Hematopoietic multipotent progenitor cell (in vitro differentiated cells): ENCODE measurements at regions not wholly inside any gene's neighbourhood (a gene's known extent, or its start where the extent isn't known, plus 50 kb on each side); places are given as distances from the start of the nearest gene placed in this dataset.

Experiments
- DNase-seq, 3 donors: peaks; one replicate each; pipeline ENCODE4 v3.0.0-alpha.2; 2011 to 2015; ENCODE audit warnings: low read depth in 2 of 3, low spot score in 2 of 3

GRCh38 chr20:40191573-40191972 lies 497.5 kb downstream of the MAFB start:
- DNase-seq: no peak

DNA sequence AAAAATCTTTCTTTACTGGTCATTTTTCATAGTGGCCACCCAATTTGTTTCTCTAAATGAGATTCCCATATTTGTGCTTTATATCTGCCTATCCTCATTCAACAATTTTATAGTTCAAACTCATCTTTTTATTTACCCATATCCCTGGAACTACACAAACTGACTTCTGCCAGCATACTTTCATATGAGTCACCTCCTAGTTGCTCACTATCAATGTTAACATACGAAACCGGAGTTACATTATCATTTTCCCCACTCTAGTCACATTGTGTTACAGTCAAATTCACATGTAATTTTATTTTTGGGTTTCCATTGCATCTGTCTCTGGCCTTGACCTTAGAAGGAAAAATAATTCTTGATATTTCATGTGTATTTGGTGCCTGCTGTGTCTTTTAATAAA lies 499.4 kb downstream of the MAFB start:
- no peak for DNase-seq

DNA sequence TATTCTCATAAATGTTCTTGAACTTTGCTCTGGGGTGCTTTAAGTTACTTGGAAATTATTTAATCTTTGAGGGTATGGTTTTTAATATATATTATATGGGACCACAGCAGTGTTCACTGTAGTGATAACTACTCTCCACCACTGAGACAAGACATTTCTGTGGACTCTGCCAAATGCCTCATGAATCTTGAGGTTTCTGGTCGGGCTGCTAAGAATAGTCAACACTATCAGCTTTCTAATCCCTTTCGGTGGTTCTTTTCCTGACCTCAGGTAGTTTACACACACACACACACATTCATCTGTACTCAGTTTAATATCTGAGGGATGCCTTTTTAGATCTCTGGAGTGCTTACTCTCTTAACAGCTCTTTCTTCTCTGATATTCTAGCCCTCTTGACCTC lies 500.7 kb downstream of the MAFB start:
- no peak for DNase-seq

- DNase-seq: no peak
These were observed 502.2 kb downstream of the MAFB start for GRCh38 chr20:40186826-40187225.

DNA sequence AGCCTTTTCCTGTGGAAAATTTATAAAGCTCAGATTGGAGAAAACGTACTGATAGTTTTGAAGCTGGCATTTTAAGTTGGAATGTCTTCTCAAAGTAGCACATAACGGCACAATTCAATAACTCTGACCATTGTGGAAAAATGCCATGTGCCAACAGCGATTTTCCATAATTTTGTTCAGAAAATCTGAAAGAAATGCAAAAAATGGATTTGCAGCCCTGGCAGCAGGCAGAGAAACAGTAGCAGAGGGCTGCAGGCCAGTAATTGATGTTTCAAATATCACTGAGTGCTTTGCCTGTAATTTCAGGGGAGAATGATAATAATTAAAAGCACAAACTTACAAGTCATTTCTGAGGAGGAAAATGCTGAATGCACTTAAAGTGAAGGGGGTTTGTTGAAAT lies 507.4 kb downstream of the MAFB start:
- DNase-seq: no peak

DNA sequence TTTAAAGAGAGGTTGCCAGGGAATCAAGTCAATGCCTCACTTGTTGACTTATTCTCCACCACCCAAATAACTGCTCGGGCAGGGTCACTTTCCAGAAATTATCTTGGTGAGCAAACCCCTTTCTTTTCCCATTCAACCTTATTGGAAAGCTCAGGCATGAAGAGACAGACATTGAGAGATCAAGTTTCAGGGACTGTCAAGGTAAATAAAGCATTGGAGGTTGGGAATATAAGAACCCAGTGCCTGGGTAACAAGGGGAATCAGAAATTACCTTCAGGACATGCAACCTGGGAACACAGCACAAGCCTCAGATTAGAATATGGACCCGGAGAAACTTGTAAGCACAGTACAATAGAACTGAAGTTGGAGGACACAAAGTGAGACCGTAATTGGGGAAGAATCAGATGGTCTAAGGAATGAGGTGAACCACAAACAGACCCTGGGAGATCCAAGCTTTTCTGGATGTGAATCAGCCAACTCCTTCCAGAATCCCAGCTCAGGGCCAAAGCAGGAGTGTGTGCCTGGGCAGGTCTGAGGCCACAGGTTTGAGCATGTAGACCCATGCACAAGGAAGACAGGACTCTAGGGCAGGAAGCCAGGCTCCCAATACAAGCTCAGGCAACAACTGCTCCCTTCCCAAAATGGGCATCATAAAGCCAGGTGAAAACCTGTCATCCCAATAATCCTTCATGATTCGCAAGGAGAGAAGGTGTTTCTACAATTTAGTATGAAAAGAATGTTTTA lies 512.8 kb downstream of the MAFB start:
- no peak for DNase-seq

DNA sequence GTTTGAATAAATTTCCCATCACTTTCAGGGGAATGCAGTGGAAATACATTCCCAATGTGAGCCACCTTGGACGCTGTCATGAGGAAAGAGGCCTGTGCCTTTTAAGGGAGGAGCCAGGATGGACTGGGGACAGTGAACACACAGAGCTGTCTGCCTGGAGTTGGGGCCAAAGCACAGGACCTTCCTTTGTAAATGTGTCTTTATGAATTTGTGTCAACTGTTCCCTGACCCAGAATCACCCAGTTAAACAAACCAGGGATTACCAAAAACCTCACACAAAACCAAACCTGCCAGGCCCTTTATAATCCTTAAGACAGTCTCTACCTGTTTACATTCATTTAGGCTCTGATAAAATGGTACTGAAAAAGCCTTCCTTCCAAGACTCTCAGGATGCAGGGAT lies 513.7 kb downstream of the MAFB start:
- no peak for DNase-seq

DNA sequence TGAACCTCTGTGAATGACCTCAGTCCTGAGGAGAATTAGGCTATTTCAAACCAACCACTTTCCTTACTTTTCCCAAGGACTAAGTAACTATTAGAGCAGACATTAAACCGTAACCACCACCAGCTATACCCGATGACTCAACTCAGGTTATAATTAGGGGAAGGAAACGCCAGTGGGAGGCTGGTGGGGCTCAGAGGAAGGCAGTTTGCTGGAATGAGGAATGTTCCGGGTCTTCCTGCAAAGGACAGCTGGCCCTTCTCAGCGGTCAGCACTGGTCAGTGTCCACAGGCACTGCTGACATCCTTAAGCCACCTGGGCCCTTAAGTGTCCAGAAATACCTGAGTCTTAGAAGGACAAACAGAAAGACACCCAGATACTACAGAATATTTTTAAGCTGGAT lies 515.2 kb downstream of the MAFB start:
- no peak for DNase-seq

DNA sequence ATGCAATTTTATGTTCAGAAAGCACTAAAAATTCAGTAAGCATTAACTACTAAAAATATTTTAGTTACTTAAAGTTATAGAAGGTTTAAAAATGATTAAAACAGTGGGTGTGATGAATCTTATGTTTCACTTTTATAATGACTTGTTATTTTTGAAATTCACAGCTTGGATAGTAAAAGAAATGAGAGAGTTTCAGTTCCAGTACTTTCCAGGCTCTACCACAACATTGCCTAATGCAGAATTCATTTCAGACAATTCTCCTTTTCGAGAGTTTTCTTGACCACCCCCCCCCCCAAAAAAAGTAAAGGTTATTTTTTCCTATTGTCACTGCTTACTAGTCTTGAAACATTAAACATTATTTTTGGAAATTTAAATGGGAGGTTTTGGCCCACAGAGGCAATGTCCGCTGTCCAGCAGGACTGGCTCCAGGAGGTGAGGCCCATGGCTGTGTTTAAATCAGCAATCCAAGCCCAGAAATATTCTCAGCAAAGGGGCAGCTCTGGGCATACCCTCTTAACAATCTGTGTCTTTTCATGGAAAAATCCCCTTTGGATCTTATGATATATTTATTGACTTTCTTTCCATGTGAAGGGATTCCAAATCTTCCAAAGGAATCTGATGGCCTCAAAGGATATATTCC lies 519.9 kb downstream of the MAFB start:
- DNase-seq: no peak

DNA sequence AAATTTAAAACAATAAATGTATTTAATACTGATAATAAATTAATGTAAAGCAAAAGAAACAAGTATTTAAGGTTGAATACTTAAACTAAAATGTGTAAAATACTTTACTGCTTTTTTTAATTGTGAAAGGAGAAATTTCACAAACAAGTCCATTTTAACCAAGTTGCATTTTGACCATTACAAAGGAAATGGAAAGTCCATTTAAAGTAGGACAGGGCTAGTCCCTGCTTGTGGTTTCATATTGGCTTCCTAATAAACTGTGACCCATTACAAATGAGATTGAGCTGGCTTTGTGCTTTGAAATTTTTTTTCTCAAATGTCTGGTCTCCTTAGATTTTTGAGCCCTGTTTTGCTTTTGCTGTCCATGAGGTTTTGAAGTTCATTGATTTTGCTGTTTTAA lies 527.6 kb downstream of the MAFB start:
- DNase-seq: no peak

DNA sequence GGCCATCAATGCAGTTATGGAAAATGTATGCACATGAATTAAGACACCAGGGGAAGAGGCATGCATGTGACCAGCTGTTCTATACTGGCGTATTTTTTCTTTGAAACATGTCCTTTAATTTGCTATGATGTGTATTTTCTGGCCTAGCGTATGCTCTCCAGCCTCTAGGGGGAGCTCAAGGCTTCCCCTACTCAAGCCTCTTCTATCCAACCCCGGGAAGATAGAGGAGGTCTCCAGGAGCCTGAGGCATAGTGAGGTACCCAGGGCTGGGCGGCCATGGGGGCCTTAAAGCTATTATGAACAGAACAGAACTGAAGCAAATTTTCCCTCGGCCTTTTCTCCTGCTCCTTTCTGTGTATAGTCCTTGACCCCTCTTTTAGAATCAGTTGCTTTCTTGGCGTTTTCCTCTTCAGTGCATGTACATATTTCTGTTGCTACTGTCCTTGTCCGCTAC lies 528.9 kb downstream of the MAFB start:
- DNase-seq: peak in 2 of 3 donors; percentile 42 to 65

GRCh38 chr20:40159276-40159675 lies 529.8 kb downstream of the MAFB start:
- DNase-seq: no peak

GRCh38 chr20:40156600-40157317 lies 532.3 kb downstream of the MAFB start:
- no peak for DNase-seq

DNA sequence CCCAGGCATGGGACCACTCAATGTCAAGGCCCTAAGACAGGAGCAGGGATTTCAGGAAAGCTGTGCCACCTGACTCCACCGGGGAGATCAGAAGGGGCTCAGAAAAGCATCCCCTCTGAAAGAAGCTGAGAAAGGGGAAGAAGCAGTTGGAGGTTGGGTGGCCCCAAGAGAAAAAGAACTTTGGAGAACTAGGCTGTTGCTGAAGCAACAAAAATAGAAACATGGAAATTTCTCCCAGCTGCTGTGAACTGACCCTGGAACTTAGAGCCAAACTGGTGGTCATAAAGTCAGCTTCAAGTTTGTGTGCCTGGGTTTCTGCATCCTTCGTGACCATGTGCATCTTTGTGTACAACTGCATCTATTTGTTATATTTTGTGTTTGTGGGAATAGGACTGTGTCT lies 534.5 kb downstream of the MAFB start:
- no peak for DNase-seq

DNA sequence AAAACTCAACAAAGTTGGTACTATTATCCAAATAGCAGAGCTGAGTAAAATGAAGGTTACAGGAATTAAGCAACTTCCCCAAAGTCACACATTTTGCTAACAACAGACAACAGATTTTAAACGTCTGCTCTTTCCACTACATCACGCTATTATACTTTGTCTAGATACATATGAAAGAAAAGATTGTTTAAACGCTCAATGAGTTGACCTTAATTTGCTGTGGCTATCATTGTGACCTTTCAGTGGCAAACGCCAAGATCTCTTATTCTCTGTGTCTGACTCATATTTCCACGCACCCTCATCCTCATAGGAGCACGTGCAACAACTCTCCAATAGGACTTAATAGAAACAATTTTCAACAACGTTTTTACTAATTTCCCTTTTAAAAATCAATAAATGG lies 540.1 kb downstream of the MAFB start:
- no peak for DNase-seq

DNA sequence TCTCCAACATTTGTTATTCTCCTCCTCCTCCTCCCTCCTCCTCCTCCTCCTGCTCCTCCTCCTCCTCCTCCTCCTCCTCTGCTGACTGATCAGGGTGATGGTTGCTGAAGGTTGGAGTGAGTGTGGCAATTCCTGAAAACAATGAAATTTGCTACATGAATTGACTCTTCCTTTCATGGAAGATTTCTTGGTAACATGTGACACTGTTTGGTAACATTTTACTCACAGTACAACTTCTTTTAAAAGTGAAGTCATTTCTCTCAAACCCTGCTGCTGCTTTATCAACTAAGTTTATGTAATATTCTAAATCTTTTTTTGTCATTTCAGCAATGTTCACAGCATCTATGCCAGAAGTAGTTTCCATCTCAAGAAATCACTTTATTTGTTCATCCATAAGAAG lies 543.0 kb downstream of the MAFB start:
- no peak for DNase-seq

GRCh38 chr20:40144581-40144980 lies 544.5 kb downstream of the MAFB start:
- no peak for DNase-seq

DNA sequence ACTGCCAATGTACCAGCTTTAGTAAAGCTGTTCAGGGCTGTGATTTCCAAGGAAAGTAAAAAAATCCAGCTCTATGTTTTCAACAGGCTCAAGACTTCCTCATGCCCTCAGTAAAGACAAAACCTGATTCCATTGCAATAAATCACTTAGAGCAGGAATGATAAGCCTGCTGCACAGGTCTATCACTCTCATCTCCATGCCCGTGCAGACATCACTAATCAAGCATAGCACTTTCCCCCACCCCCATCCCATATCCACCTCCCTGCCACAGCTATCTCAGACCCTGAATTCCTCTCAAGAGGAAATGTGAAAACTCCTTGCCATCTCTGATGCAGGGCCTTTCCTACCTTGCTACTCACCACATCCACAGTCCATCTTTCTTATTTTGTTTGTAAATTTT lies 554.9 kb downstream of the MAFB start:
- no peak for DNase-seq

DNA sequence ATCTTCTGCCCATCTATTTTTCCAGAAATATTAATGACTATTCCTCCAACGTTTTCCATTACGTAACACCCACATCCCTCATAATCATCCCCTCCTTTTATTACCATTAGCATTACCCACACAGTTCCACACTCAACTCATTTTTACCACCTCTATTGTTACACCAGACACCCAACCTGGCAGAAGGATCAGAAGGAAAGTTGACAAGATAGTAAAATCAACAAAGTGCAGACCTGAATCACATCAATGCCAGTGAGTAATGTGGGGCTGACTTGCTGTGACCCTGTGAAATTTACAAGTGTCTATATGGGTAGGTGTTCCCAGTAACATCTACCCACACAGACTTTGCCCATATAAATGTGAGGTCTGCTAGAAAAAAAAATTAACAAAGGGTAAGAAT lies 568.2 kb downstream of the MAFB start:
- DNase-seq: no peak

DNA sequence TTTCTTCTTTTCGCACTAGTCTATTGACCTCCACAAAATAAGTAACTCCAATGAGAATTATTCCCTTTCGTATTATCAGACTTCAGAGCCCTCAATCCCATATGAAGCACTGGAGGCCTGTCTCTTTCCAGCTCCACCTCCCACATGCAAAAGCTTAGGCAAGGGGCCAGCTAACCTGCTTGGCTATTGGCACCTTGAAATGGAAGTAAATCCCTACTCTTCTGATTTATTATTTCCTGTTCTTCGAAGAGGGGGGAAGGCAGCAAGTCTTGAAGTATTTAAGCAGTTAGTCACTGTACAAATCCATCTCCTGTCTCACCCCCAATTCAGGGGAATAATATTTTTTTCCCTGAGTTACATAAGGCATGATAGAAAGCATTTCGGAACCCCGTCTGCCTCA lies 577.8 kb downstream of the MAFB start:
- DNase-seq: no peak

DNA sequence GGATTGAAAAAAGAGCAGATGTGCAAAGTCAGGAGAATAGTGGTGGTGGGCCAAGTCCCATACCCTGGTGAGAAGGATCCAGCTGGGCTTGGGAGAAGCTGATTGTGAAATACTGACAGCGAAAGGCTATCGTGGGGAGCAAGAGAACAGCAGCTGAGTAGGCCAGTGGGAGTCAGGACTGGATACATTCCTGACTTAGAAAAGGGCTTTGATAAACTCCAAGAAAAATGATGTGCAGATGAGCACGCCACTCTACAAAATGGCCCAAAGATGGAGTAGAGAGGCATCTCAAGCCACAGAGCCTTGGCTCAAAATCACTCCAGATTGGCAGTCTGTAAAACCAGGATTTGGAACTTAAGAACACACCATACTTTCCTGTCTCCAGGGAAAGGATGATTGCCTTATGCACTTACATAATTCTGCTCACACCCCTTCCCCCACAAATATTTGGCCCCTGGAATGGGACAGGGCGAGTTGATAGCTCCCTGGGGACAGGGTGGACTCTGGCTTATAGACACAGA lies 578.7 kb downstream of the MAFB start:
- DNase-seq: no peak

GRCh38 chr20:40109136-40109535 lies 579.9 kb downstream of the MAFB start:
- DNase-seq: no peak
